OCI-LY3 (cell line): ENCODE measurements at regions not wholly inside any gene's neighbourhood (a gene's known extent, or its start where the extent isn't known, plus 50 kb on each side); places are given as distances from the start of the nearest gene placed in this dataset.

Source experiments
- H2AFZ ChIP-seq: fragments of 200-600, 300-600 bp; shearing (Covaris generic); 2 replicates; pipeline ENCODE4 v1.6.0; 2014; ENCODE audit warnings: antibody characterized with exemption, low read depth, low read length
- H3K27ac ChIP-seq: fragments of 200-600, 300-600 bp; sonication (generic); 2 replicates; pipeline ENCODE4 v1.5.1; 2014; ENCODE audit warnings: mild to moderate bottlenecking, low read length, moderate library complexity, mixed read lengths
- H3K27me3 ChIP-seq: fragments of 200-600, 300-600 bp; sonication (generic); 2 replicates; pipeline ENCODE4 v1.6.1; 2014; ENCODE audit warnings: low read depth, low read length, mixed read lengths
- H3K36me3 ChIP-seq: fragments of 200-600, 300-600 bp; sonication (generic); replicated peaks from 2 replicates; pipeline ENCODE3; 2014; ENCODE audit warnings: low read depth, low read length, mixed read lengths
- H3K4me1 ChIP-seq: fragments of 300-600, 200-600 bp; sonication (generic); 2 replicates; pipeline ENCODE4 v1.6.1; 2014; ENCODE audit warnings: low read length, mixed read lengths
- H3K4me2 ChIP-seq: fragments of 200-600, 300-600 bp; sonication (generic); 2 replicates; pipeline ENCODE4 v1.6.1; 2014; ENCODE audit warnings: low read length, mixed read lengths
- H3K4me3 ChIP-seq: fragments of 300-600, 200-600 bp; sonication (generic); 2 replicates; pipeline ENCODE4 v1.5.1; 2014; ENCODE audit warnings: antibody characterized with exemption, mild to moderate bottlenecking, low read length, moderate library complexity
- H3K79me2 ChIP-seq: fragments of 300-600, 200-600 bp; shearing (Covaris generic); 2 replicates; pipeline ENCODE4 v1.6.1; 2014; ENCODE audit warnings: mild to moderate bottlenecking, low read length, mixed read lengths
- H3K9ac ChIP-seq: fragments of 300-600, 200-600 bp; shearing (Covaris generic); 2 replicates; pipeline ENCODE4 v1.6.0; 2014; ENCODE audit warnings: mild to moderate bottlenecking, low read length, moderate library complexity
- H3K9me3 ChIP-seq: fragments of 200-600, 300-600 bp; shearing (Covaris generic); 2 replicates; pipeline ENCODE4 v1.6.1; 2014; ENCODE audit warnings: low read length, mixed read lengths; ENCODE audit not compliant: insufficient read depth
- H4K20me1 ChIP-seq: fragments of 200-600, 300-600 bp; sonication (generic); 2 replicates; pipeline ENCODE4 v1.6.1; 2016; ENCODE audit warnings: low read length, mixed read lengths; ENCODE audit not compliant: insufficient read depth
- CTCF ChIP-seq: fragments of 200-600, 300-600 bp; sonication (generic); IDR thresholded peaks from 2 replicates; pipeline ENCODE4 v1.5.1; 2014; ENCODE audit warnings: antibody characterized with exemption, low read length, low read depth
- EZH2phosphoT487 ChIP-seq: fragments of 200-600 bp; shearing (Covaris generic); IDR thresholded peaks from 2 replicates; pipeline ENCODE4 v1.6.1; 2018; ENCODE audit warnings: antibody characterized with exemption, mixed run types, low read depth

- TF ChIP-seq EZH2phosphoT487 = no peak
- no peak for TF ChIP-seq CTCF
- Histone ChIP-seq H3K9ac (no peak overlapping the region), H3K36me3 (no peaks in the 10 kb centered on the region), H4K20me1 (no peaks in the 10 kb centered on the region), H3K79me2 (no peaks in the 10 kb centered on the region), H3K9me3 (no peaks in the 10 kb centered on the region), H3K4me3 (no peak overlapping the region), H3K27me3 (no peaks in the 10 kb centered on the region), H3K4me2 (no peak overlapping the region), H2AFZ (no peak overlapping the region), H3K4me1 (no peaks in the 10 kb centered on the region), H3K27ac (no peak overlapping the region)
These were observed 160.2 kb upstream of the STXBP5 start for GRCh38 chr6:147043994-147044477.

GRCh38 chr6:147046141-147046877, 157.9 kb upstream of the STXBP5 start:
- Histone ChIP-seq H4K20me1 (no peaks in the 10 kb centered on the region), H2AFZ (no peak overlapping the region), H3K36me3 (no peaks in the 10 kb centered on the region), H3K4me1 (no peaks in the 10 kb centered on the region), H3K9ac (no peak overlapping the region), H3K27ac (no peak overlapping the region), H3K4me2 (no peak overlapping the region), H3K9me3 (no peaks in the 10 kb centered on the region), H3K79me2 (no peaks in the 10 kb centered on the region), H3K4me3 (no peak overlapping the region), H3K27me3 (no peaks in the 10 kb centered on the region)
- TF ChIP-seq CTCF (no peak), EZH2phosphoT487 (no peak)

- H3K4me2 ChIP-seq = no peak overlapping the region
These were observed 155.3 kb upstream of the STXBP5 start for GRCh38 chr6:147048930-147049329.

More at GRCh38 chr6:147048930-147049329, 155.3 kb upstream of the STXBP5 start:
- Histone ChIP-seq H4K20me1 (no peaks in the 10 kb centered on the region), H3K4me3 (no peak overlapping the region), H3K27me3 (no peaks in the 10 kb centered on the region), H3K9ac (no peak overlapping the region), H3K36me3 (no peaks in the 10 kb centered on the region), H3K4me1 (no peaks in the 10 kb centered on the region), H3K27ac (no peak overlapping the region), H2AFZ (no peak overlapping the region), H3K79me2 (no peaks in the 10 kb centered on the region), H3K9me3 (no peaks in the 10 kb centered on the region)
- TF ChIP-seq EZH2phosphoT487 = no peak
- TF ChIP-seq CTCF = no peak
